Vagina (tissue), 2 donors: ENCODE measurements at regions not wholly inside any gene's neighbourhood (a gene's known extent, or its start where the extent isn't known, plus 50 kb on each side); places are given as distances from the start of the nearest gene placed in this dataset.

Experiments used
- CTCF ChIP-seq, 3 experiments: fragments of 450-650 bp in 2 of 3; fragments of 200-600 bp in 1 of 3; sonication (generic) in 1 of 3; IDR thresholded peaks; one replicate each; pipeline ENCODE4 v1.5.1; 2017 to 2019; ENCODE audit warnings: antibody characterized with exemption in 3 of 3, mild to moderate bottlenecking in 2 of 3, moderate library complexity in 2 of 3
- POLR2A ChIP-seq, 2 donors: fragments of 450-650 bp; IDR thresholded peaks; one replicate each; pipeline ENCODE4 v1.6.1; 2017; ENCODE audit warnings: antibody characterized with exemption in 2 of 2, mild to moderate bottlenecking in 2 of 2, moderate library complexity in 2 of 2
- POLR2AphosphoS5 ChIP-seq, 2 donors: sonication (generic); formaldehyde crosslinking; IDR thresholded peaks; one replicate each; pipeline ENCODE4 v1.9.0; 2017; ENCODE audit warnings: antibody characterized with exemption in 2 of 2, mild to moderate bottlenecking in 2 of 2, low read depth in 1 of 2; ENCODE audit not compliant: insufficient read depth in 1 of 2

- no peak for TF ChIP-seq CTCF (IDR thresholded peaks at IDR 0.05)
- no peak for TF ChIP-seq POLR2AphosphoS5 (IDR thresholded peaks at IDR 0.05; ENCODE audit: insufficient read depth in 1 of 2, low read depth in 1 of 2)
- no peak for TF ChIP-seq POLR2A (IDR thresholded peaks at IDR 0.05)
Observed at GRCh38 chr5:123785162-123786071, 273.4 kb downstream of the CSNK1G3 start.
